ENCODE measurements at regions not wholly inside any gene's neighbourhood (a gene's known extent, or its start where the extent isn't known, plus 50 kb on each side); places are given as distances from the start of the nearest gene placed in this dataset.
"Not testable (repeated sequence)": the region's sequence is repeated elsewhere in the genome, so short reads cannot be mapped to it uniquely, and the experiment has no call there.

GRCh38 chr4:187332141-187332540 lies 608.5 kb upstream of the FAT1 start:
- DNase-seq (ENCODE audit: low read depth): no peak

GRCh38 chr4:187333151-187333550 lies 609.5 kb upstream of the FAT1 start:
- DNase-seq (ENCODE audit: low read depth): no peak

GRCh38 chr4:187335339-187335738 lies 611.7 kb upstream of the FAT1 start:
- DNase-seq (ENCODE audit: low read depth): no peak

- no peak for DNase-seq (ENCODE audit: low read depth)
These were observed 631.1 kb upstream of the FAT1 start for GRCh38 chr4:187354740-187355139.

GRCh38 chr4:187357045-187357643 lies 633.5 kb upstream of the FAT1 start:
- DNase-seq (ENCODE audit: low read depth): no peak

- no peak for DNase-seq (ENCODE audit: low read depth)
These were observed 634.2 kb upstream of the FAT1 start for GRCh38 chr4:187357821-187358220.

GRCh38 chr4:187362937-187363857 lies 632.4 kb upstream of the ZFP42 start:
- no peak for DNase-seq (ENCODE audit: low read depth)

- DNase-seq (ENCODE audit: low read depth): no peak
These were observed 631.2 kb upstream of the ZFP42 start for GRCh38 chr4:187364401-187364800.

- no peak for DNase-seq (ENCODE audit: low read depth)
These were observed 630.7 kb upstream of the ZFP42 start for GRCh38 chr4:187364851-187365250.

GRCh38 chr4:187366530-187366929 lies 629.0 kb upstream of the ZFP42 start:
- DNase-seq (ENCODE audit: low read depth): no peak

GRCh38 chr4:187370918-187371317 lies 624.7 kb upstream of the ZFP42 start:
- no peak for DNase-seq (ENCODE audit: low read depth)

- no peak for DNase-seq (ENCODE audit: low read depth)
These were observed 617.1 kb upstream of the ZFP42 start for GRCh38 chr4:187378441-187378840.

GRCh38 chr4:187380181-187380581 lies 615.4 kb upstream of the ZFP42 start:
- peak; percentile 43 for DNase-seq (ENCODE audit: low read depth)

GRCh38 chr4:187383181-187383580 lies 612.4 kb upstream of the ZFP42 start:
- DNase-seq (ENCODE audit: low read depth): no peak

- peak; percentile 70 for DNase-seq (ENCODE audit: low read depth)
These were observed 607.8 kb upstream of the ZFP42 start for GRCh38 chr4:187387739-187388138.

- no peak for DNase-seq (ENCODE audit: low read depth)
These were observed 606.2 kb upstream of the ZFP42 start for GRCh38 chr4:187389420-187389819.

GRCh38 chr4:187390646-187391045 lies 604.9 kb upstream of the ZFP42 start:
- DNase-seq (ENCODE audit: low read depth): no peak

GRCh38 chr4:187393531-187394344 lies 601.8 kb upstream of the ZFP42 start:
- DNase-seq (ENCODE audit: low read depth): no peak

- DNase-seq (ENCODE audit: low read depth): no peak
These were observed 599.5 kb upstream of the ZFP42 start for GRCh38 chr4:187396106-187396505.

- not testable (repeated sequence) for DNase-seq (ENCODE audit: low read depth)
These were observed 587.1 kb upstream of the ZFP42 start for GRCh38 chr4:187408447-187408846.

- DNase-seq (ENCODE audit: low read depth): no peak
These were observed 581.8 kb upstream of the ZFP42 start for GRCh38 chr4:187413564-187414358.

- no peak for DNase-seq (ENCODE audit: low read depth)
These were observed 580.9 kb upstream of the ZFP42 start for GRCh38 chr4:187414716-187415115.

All from amniotic epithelial cell (primary cell).